HG02970 (cell line): ENCODE measurements at regions not wholly inside any gene's neighbourhood (a gene's known extent, or its start where the extent isn't known, plus 50 kb on each side); places are given as distances from the start of the nearest gene placed in this dataset.

Experiments used
- ATAC-seq: cut with Tn5 transposase; IDR thresholded peaks from one replicate; pipeline ENCODE4 v1.9.1; 2021; ENCODE audit warnings: mild to moderate bottlenecking, moderate library complexity, moderate number of reproducible peaks; ENCODE audit not compliant: unreplicated experiment, low FRiP score

DNA sequence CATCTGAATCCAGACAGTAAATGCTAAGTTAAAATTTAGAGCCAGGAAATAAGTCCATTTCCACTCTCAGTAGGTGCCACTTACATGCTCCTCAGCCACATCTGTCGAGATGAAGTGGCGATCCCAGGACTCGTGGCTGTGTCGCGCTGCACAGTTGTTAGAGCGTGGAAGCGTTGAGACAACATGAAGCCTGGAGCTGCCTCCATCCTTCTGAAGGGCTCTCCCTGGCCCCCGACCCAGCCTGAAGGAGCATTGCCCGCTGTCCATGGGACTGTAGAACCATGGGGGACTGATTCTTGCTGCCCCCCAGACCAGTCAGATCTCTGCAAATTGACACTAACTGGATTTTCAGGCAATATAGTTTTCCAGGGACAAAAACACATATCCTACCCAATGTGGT lies 58.9 kb downstream of the IRX1 start:
- no peak for ATAC-seq

DNA sequence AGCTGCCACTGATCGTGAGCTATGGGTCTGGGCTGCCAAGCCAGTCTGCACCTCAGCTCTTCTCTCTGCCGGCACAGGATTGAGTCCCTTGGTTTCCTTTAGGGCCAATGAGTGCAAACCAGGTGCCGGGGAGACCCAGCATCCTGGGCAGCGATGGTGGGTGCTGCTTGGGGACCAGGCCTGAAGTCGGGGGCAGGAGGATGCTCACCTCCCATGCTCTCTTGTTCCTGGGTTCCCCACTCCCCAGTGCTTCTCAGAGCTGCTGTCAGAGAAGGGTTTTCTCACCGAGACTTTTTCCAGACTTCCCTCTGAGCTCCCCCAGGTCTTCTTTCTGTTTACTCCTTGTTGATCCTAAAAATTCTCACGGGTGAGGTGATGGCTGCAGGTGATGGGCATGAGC lies 61.2 kb downstream of the IRX1 start:
- ATAC-seq = no peak

DNA sequence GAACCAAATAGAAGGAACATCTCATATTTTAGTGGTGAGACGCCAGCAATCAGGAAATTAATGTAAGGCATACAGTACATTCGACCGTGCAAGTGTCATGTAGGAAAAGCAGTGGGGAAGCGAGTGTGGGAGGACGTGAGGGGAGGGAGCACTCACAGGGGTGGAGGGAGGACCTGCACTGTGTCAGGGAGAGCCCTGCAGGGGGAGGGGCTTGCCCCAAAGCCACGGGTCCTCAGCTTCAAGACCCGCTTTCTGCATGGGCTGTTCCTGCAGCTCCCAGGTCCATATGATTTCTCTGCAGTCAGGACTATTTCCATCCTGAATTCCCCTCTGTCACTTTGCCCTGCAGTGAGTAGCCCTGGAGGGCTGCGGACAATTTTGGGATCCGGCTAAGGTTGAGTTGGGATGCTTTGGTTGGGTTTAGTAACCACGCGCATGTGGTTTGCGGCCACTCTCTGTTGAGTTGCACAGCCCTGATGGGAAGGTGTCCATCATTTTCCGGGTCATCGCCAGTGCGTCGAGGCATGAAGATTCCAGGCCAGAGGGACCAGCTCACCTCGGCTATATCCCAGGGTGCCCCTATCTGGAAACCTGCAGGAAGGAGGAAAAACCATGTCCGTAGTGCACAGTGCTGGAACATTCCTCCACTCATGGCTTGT lies 61.9 kb downstream of the IRX1 start:
- no peak for ATAC-seq

DNA sequence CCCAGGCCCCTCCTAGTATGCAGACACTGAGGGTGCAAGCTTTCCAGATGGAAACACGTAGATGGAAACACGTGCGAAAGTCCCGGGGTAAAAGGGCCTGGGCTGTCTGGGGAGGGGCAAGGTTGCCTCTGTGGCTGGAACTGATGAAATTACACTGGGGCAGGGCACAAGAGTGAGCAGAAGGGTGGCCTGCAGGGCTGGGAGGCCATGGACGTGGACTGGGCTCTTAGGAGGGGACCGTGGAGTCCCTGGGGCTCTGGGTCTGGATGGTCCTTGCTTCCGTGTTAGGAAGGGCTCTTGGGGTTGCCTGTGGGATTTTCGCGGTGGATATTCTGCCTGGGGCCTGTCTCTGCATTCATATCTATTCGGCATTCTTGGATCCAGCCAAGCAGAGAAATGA lies 63.3 kb downstream of the IRX1 start:
- no peak for ATAC-seq

DNA sequence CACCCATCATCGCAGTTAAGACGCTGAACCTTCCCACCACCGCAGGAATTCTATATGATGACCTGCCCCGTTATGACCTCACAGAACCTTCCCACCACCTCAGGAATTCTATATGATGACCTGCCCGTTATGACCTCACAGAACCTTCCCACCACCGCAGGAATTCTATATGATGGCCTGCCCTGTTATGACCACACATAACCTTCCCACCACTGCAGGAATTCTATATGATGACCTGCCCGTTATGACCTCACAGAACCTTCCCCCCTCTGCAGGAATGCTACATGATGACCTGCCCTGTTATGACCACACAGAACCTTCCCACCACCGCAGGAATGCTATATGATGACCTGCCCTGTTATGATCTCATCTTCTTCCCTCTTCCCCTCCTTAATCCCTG lies 64.3 kb downstream of the IRX1 start:
- no peak for ATAC-seq

DNA sequence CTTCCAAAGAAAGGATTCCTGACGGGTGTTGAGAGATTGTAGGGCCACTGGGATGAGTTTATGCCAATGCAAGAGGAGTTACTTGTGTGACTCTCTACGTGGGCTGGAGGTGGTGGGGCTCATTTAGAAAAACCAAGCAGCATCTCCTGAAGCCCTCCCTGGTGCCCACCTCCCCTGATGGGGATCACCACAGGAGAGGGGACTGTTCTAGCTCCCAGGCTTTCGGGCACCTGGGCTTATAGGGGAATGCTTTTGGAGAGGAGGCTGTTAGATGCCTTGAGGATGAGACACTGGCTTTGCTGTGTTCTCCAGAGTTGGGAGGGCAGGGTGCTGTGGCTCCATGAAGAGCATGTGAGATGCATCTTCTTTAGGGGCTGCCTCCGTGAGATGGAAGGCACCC lies 65.0 kb downstream of the IRX1 start:
- no peak for ATAC-seq

DNA sequence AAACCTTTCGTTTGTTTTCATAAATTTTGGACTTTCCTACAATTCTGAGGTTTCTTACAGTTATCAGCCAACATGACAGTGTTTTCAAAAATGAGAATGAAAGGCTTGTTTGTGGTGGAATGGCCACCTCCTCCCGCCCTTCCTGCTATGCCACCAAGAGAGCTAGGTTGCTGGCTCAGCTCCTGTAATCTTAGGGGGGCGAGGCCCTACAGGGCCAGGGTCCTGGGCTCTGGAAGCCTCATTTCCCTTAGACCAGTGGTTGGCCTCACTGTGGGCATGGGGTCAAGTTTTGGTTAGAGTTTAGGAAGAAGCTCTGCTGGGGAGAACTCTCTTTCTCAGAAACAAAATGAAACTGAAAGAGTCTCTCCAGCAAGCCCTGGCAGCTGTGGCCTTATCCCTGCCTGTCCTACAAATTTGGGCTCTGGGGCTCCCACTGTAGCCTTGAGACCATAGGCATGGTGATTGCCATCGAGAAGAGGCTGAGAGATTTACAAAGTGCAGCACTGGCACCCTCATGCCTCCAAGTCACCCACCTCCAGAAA lies 66.2 kb downstream of the IRX1 start:
- no peak for ATAC-seq

DNA sequence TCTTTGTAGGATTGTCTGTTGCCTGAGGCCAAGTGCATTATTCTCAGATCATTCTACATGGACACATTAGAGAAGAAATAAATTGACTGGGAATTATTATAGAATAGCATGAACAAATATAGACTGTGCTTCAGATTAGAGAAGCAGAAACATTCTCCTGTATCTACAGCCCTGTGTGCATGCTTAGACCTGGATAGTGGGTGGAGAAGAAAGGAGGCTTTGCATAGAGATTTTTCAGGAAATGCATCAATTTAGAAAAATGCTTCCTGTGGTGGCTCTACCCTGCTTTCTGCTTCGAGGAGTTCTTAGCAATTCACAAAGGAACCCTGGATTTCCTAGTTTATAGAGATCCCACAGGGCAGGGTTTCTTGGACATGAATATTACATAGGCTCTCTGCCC lies 66.7 kb downstream of the IRX1 start:
- no peak for ATAC-seq

DNA sequence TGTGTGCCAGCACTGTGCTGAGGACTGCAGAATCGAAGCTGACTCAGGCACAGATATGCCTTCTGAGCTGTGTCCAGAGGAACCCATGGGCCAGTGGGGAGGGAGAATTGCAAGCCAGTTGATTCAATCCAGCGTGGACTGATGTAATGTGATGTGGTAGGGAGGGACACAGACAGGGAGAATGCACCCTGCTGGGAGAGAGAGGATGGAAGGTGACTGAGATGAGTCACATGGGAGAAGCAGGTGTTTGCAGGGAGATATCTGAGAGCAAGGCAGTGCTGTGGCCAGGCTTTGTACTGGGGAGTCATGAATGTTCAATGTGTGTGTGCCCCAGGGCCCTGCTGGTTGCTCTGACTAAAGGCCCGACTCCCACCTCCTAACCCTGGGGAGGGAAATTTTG lies 75.7 kb downstream of the IRX1 start:
- no peak for ATAC-seq

DNA sequence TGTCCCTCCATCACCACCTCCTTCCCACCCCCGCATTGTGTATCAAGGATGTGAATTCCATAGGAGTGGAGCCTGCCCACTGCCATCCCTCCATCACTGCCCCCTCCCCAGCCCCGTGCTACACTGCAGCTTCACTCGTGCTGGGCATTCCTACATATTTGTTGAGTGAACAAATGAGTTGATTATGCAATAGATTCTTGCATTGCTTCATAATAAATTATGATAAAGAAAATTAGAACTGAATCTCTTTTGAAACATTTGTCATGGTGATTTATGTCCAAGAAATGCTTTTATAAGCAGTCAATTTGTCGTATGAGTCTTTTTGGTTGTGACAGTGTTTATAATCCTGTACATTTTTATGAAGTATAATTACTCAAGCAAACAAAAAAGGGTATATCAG lies 83.2 kb downstream of the IRX1 start:
- no peak for ATAC-seq

DNA sequence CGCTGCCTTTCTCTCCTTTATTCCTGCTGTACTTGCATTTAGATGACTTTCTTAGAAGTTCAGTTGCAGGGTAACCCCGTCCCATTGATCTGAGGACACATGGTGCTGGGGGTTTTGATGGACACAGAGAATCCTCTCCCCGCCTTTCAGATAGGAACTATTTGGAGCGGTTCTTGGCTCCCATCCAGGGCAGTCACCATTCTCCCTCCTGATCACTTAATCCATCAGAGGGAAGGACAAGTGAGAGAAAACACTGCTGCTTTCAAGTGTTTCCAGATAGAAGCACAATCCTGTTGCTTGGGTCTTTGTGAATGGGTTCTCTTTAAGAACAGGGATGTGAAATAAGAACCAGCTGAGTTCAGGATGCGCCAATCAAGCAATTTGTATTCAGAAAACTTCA lies 85.2 kb downstream of the IRX1 start:
- no peak for ATAC-seq

DNA sequence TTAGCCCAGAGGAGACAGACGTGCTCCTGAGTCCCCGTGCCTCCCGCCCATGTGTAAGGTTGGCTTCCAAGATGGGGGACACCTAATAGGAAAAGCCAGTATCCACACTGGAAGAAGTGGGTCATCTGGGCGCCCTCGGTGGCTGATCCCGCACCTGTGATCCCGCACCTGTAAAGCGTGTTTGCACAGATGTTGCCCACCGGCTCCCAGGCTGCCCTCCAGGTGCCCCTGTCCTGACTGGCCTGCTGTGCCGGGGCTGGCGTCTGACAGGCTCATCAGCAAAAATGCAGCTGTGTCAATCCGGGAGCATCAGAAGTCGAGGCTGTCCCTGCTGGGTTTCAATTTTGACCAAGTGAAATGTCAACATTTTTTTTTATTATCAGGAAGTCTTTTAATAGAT lies 88.5 kb downstream of the IRX1 start:
- no peak for ATAC-seq

DNA sequence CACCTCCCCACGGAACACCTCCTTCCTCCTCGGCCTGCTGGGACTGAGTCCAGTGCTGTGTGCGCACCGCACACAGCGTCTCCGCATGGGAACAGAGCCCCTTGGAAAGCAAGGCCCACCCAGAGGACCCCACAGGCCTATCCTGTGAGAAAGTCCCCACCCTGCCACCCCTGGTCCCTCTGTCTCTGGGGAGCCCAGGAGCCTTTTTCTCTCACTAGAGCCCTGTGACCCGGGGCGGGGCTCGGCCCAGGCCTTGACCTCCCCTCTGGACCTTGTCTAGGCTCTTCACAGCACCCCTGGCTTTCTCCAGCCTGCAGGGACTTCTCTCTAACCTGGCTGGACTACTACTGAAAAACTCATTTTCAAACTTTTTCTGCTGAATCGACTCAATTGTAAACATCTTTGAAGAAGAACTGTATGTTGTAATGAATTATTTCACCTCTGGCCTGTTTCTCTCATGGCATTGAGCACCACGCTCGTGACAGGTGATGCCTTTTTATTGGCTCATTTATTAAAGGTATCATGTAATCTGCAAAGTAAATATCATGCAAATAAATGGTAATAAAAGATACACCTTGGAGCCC lies 89.2 kb downstream of the IRX1 start:
- ATAC-seq = no peak

DNA sequence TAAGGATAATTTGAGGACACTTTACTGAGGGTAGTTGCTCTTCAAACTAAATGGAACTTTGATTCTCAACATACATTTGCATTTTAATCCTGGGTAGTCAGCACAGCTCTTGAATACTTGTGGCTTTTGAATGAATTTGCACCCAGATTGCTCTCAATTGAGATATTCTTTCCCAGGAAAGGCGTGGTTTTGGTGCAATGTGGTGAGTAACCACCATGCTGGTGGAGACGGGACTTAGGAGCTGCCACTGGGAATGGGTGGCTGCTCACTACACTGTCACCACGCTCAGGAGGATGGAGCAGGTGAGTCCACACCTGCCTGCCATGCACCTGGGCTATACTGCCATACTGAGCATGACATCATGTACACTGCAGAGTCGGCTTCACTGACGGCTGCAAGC lies 99.2 kb downstream of the IRX1 start:
- no peak for ATAC-seq

DNA sequence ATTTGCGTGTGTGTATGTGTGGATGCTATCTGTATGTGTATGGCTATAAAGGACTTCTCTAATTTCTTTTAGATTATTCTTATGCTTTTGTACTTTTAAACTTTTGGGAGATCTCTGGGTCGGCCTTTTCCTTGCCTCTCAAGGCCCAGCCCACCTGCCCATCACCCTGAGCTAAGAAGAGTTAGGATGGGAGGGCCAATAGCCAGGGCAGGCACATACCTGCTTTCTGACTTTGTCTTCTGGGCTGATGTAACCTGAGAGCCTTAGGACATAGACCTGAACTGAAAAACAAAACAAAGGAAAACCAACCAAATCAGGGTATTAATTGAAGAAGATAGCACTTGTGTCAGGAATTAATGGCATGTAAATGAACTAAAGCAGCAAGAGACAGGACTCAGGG lies 100.2 kb downstream of the IRX1 start:
- no peak for ATAC-seq

DNA sequence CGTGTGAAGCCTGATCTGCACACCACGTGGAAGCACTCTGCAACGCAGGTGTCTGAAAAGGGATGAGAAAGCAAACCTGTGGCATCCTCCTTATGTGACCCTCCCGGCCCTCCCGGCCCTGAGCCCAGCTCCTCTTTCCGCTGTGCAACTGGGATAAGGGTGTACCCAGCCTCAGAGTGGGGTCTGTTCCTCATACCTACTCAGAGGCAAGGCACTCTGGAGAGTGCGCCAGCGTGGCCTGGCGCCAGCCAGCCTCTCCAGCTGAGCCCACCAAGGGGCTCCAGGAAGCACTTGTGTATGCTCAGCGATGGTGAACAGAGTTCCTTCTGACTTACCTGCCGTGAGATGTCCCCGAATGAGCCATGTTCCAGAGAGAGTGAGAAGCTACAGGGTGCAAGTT lies 102.8 kb downstream of the IRX1 start:
- no peak for ATAC-seq

DNA sequence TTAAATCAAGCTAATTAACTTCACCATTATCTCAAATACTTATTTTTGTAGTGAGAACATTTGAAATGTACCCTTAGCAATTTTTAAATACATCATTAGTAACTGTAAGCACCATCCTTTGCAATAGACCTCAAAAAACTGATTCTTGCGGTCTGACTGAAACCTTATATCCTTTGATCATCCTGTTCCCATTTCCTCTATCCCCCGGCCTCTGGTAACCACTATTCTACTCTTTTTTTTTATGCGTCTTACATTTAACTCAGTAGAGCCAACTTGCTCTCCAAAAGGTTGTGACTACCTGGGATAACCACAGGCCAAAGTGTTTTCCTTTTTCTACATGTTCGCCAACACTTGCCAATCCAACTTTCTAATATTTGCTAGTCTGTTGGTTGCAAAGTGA lies 106.1 kb downstream of the IRX1 start:
- no peak for ATAC-seq

DNA sequence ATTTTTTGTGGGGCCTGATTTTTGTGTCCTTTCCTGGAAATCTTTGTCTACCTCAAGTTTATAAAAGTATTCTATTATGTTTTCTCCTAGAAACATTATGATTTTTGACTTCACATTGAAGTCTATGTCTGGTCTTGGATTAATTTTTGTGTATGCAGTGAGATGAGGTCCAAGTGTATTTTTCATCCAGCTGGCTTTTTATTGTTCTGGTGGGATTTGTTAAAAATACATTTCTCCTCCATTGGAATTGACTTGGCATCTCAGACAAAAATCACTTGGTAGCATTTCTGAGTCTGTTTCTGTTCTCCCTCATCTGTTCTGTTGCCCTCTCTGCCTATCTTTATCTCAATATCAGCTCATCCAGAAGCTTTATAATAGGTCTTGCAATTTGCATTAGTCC lies 109.0 kb downstream of the IRX1 start:
- ATAC-seq = no peak

DNA sequence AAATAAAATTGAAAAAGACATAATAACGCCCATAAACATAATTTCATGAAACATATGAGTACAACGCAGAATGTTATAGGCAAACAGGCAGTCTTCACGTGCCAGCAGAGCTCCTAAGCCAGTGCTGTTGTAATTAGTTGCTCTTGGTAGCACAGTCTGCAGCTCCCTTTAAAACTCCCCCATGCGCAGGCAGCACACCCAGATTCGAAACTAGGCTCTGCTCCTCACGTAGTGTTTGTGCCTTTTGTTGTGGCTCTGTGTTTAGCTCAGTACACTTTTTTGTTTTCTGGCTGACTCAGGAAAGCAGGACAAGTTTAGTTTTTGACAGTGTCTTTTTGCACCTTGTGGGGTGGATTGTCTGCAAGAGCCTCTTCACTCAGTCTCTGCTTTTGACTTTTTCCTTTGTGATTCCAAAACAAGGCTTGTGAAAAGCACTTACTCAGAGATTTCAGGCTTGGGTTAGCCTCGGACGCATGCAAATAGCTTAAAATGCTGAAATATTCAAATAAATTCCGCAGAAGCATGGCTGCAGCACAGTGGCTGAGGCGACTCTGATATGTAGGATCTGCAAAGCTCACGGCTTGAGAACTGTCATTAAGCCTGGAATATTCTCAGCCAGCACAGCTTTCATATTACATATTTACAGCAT lies 113.6 kb downstream of the IRX1 start:
- no peak for ATAC-seq

DNA sequence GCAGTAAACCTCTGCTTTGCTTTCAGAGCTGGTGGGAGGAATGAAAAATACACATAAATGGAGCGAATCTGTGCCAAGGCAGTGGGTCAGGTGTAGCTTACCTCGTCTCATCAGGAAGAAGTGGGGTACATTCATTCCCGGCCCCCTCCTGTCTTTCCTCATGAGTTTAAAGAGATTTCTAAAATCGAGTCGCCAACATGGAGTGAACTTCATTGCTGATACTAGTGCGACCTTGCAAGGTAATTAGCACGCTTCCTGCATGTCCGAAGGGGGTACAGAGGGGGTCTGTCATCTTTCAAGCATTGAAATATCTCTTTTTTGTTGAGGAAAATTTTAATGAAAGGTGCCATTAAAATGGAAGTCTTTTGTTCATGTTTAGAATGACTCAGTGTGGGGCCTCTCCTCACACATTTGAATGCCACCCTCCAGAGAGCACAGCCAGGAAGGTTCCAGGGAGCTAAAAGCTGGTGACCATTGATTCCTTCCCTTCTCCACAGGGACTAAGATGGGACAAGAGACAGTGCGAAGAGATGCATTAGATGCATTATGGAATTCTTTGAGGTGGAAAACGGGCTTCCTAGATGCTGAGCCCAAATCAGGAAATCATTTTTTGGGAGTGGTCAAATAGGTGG lies 114.2 kb downstream of the IRX1 start:
- no peak for ATAC-seq

DNA sequence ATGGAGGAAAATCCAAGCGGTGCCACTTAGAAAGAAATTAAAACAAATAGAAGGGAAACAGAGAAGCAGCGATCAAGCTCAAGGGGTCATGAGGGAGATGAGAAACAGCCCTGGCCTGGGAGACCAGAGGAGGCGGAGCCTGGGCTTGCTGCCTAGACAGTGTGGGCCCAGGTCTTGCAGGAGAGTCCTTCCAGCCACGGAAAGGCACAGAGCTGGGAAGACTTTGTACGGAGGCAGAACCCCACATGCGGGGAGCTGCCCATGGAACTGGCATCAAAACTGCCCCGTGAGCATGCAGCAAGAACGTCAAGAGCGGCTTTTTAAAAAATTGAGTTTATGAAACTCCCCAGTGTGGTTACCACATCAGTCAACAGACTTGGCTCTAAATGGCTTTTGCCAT lies 119.4 kb downstream of the IRX1 start:
- no peak for ATAC-seq

DNA sequence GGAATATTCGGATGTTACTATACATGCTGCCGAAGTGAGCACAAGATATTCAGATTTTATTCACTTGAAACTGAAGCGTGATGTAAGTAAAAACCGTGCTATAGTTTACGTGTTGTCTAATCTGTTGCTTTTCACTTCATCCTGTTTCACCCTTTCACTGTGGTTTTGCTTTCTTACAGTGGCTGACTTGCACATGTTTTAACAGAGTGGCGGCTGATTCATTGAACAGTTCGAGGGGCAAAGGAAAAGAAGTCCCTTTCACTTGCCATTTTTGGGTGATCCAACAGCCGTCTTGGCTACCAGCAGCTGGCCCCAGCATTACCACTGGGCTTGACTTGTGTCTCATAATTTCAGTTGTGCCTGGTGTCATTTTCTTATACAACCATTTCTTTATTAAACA lies 134.0 kb downstream of the IRX1 start:
- ATAC-seq = no peak
